ENCODE measurements at regions not wholly inside any gene's neighbourhood (a gene's known extent, or its start where the extent isn't known, plus 50 kb on each side); places are given as distances from the start of the nearest gene placed in this dataset.

GRCh38 chr13:55307909-55308308 is 1832.8 kb upstream of the PRR20A start:
- no peak for DNase-seq

- no peak for DNase-seq
Observed at GRCh38 chr13:55341891-55342290, 1798.8 kb upstream of the PRR20A start.

GRCh38 chr13:55345224-55345623 is 1795.5 kb upstream of the PRR20A start:
- no peak for DNase-seq

GRCh38 chr13:55347528-55347927 is 1793.2 kb upstream of the PRR20A start:
- no peak for DNase-seq

- DNase-seq = no peak
Observed at GRCh38 chr13:55359067-55359466, 1781.7 kb upstream of the PRR20A start.

GRCh38 chr13:55361141-55361540 is 1779.6 kb upstream of the PRR20A start:
- DNase-seq = no peak

GRCh38 chr13:55366676-55367075 is 1774.0 kb upstream of the PRR20A start:
- no peak for DNase-seq

GRCh38 chr13:55394470-55394869 is 1746.2 kb upstream of the PRR20A start:
- no peak for DNase-seq

- no peak for DNase-seq
Observed at GRCh38 chr13:55402870-55403269, 1737.8 kb upstream of the PRR20A start.

GRCh38 chr13:55403887-55404487 is 1736.7 kb upstream of the PRR20A start:
- no peak for DNase-seq

GRCh38 chr13:55410398-55411330 is 1730.1 kb upstream of the PRR20A start:
- no peak for DNase-seq

GRCh38 chr13:55418095-55418494 is 1722.6 kb upstream of the PRR20A start:
- no peak for DNase-seq

GRCh38 chr13:55432814-55433213 is 1707.9 kb upstream of the PRR20A start:
- no peak for DNase-seq

GRCh38 chr13:55437162-55437561 is 1703.6 kb upstream of the PRR20A start:
- DNase-seq = no peak

GRCh38 chr13:55439450-55439849 is 1701.3 kb upstream of the PRR20A start:
- DNase-seq = peak; percentile 9

GRCh38 chr13:55440465-55441085 is 1700.1 kb upstream of the PRR20A start:
- DNase-seq = no peak

- no peak for DNase-seq
Observed at GRCh38 chr13:55464222-55464621, 1676.5 kb upstream of the PRR20A start.

- no peak for DNase-seq
Observed at GRCh38 chr13:55467476-55467875, 1673.2 kb upstream of the PRR20A start.

GRCh38 chr13:55483626-55484158 is 1657.0 kb upstream of the PRR20A start:
- DNase-seq = no peak

GRCh38 chr13:55493297-55493696 is 1647.4 kb upstream of the PRR20A start:
- no peak for DNase-seq

GRCh38 chr13:55497486-55497885 is 1643.2 kb upstream of the PRR20A start:
- no peak for DNase-seq

GRCh38 chr13:55500694-55501093 is 1640.0 kb upstream of the PRR20A start:
- no peak for DNase-seq

- no peak for DNase-seq
Observed at GRCh38 chr13:55516610-55517009, 1624.1 kb upstream of the PRR20A start.

- DNase-seq = no peak
Observed at GRCh38 chr13:55517312-55517711, 1623.4 kb upstream of the PRR20A start.
